Neuronal stem cell (in vitro differentiated cells): ENCODE measurements at regions not wholly inside any gene's neighbourhood (a gene's known extent, or its start where the extent isn't known, plus 50 kb on each side); places are given as distances from the start of the nearest gene placed in this dataset.

ENCODE experiments used
- DNase-seq: peaks from one replicate; pipeline ENCODE4 v3.0.0-alpha.2; 2013; ENCODE audit warnings: low spot score
- H2AFZ ChIP-seq: one replicate; pipeline ENCODE4 v1.6.1; 2013; ENCODE audit warnings: mild to moderate bottlenecking, low read length, inconsistent platforms
- H2AK5ac ChIP-seq: 2 replicates; pipeline ENCODE4 v1.6.1; 2013; ENCODE audit warnings: low read depth, mild to moderate bottlenecking, inconsistent platforms, low read length, moderate library complexity, mixed read lengths
- H2BK120ac ChIP-seq: 2 replicates; pipeline ENCODE4 v1.6.1; 2013; ENCODE audit warnings: low read depth, mild to moderate bottlenecking, inconsistent platforms, low read length, moderate library complexity, mixed read lengths
- H2BK12ac ChIP-seq: one replicate; pipeline ENCODE4 v1.6.1; 2013; ENCODE audit warnings: low read length, inconsistent platforms
- H2BK15ac ChIP-seq: 2 replicates; pipeline ENCODE4 v1.6.1; 2013; ENCODE audit warnings: mild to moderate bottlenecking, low read length, inconsistent platforms, mixed read lengths
- H2BK5ac ChIP-seq: one replicate; pipeline ENCODE4 v1.6.1; 2013; ENCODE audit warnings: inconsistent platforms, mild to moderate bottlenecking, low read length, moderate library complexity
- H3K14ac ChIP-seq: one replicate; pipeline ENCODE4 v1.6.1; 2013; ENCODE audit warnings: low read length, inconsistent platforms
- H3K18ac ChIP-seq: 2 replicates; pipeline ENCODE4 v1.6.1; 2013; ENCODE audit warnings: low read length, inconsistent platforms
- H3K23ac ChIP-seq: 2 replicates; pipeline ENCODE4 v1.6.1; 2013; ENCODE audit warnings: low read depth, mild to moderate bottlenecking, mixed read lengths, low read length, inconsistent platforms; ENCODE audit not compliant: poor library complexity
- H3K27ac ChIP-seq: replicated peaks from 3 replicates; pipeline ENCODE4 v1.5.1; 2013; ENCODE audit warnings: low read length, inconsistent platforms
- H3K27me3 ChIP-seq, 3 experiments: 2 replicates each; pipeline ENCODE4 v1.6.1; 2013; ENCODE audit warnings: low read length in 3 of 3, mild to moderate bottlenecking in 2 of 3, inconsistent platforms in 1 of 3, low read depth in 1 of 3, mixed read lengths in 1 of 3, moderate library complexity in 1 of 3; ENCODE audit not compliant: control insufficient read depth in 3 of 3, insufficient read depth in 3 of 3
- H3K36me3 ChIP-seq, 2 donors: replicated peaks in 1 of 2; 2 replicates each; pipeline ENCODE4 v1.6.1; 2013; ENCODE audit warnings: low read length in 2 of 2; ENCODE audit not compliant: control insufficient read depth in 2 of 2, insufficient read depth in 2 of 2
- H3K4ac ChIP-seq: 2 replicates; pipeline ENCODE4 v1.6.1; 2013; ENCODE audit warnings: inconsistent platforms, mild to moderate bottlenecking, low read length, moderate library complexity
- H3K4me1 ChIP-seq, 2 donors: 1 replicate in 1 of 2; 2 replicates in 1 of 2; pipeline ENCODE4 v1.6.1; 2013; ENCODE audit warnings: low read length in 2 of 2, low read depth in 1 of 2; ENCODE audit not compliant: control insufficient read depth in 2 of 2, insufficient read depth in 1 of 2
- H3K4me2 ChIP-seq: one replicate; pipeline ENCODE4 v1.6.1; 2013; ENCODE audit warnings: mild to moderate bottlenecking, low read length, inconsistent platforms; ENCODE audit not compliant: insufficient read depth, poor library complexity, severe bottlenecking
- H3K4me3 ChIP-seq, 2 donors: 2 replicates each; pipeline ENCODE4 v1.5.1; 2013; ENCODE audit warnings: low read length in 2 of 2, mild to moderate bottlenecking in 2 of 2, inconsistent platforms in 1 of 2, moderate library complexity in 1 of 2
- H3K79me1 ChIP-seq: one replicate; pipeline ENCODE4 v1.6.1; 2013; ENCODE audit warnings: low read depth, mild to moderate bottlenecking, inconsistent platforms, low read length, moderate library complexity
- H3K9ac ChIP-seq: one replicate; pipeline ENCODE4 v1.6.1; 2013; ENCODE audit warnings: mild to moderate bottlenecking, low read depth, low read length, inconsistent platforms; ENCODE audit not compliant: poor library complexity
- H3K9me3 ChIP-seq, 2 donors: replicated peaks in 1 of 2; 2 replicates each; pipeline versions ENCODE3 to v1.6.1; 2013; ENCODE audit warnings: low read length in 2 of 2, mild to moderate bottlenecking in 2 of 2, inconsistent platforms in 1 of 2, low read depth in 1 of 2, mixed read lengths in 1 of 2, moderate library complexity in 1 of 2; ENCODE audit not compliant: control insufficient read depth in 2 of 2, insufficient read depth in 1 of 2
- H4K8ac ChIP-seq: one replicate; pipeline ENCODE4 v1.6.1; 2013; ENCODE audit warnings: low read depth, mild to moderate bottlenecking, inconsistent platforms, low read length, moderate library complexity
- H4K91ac ChIP-seq: one replicate; pipeline ENCODE4 v1.6.1; 2013; ENCODE audit warnings: low read length, low read depth, mild to moderate bottlenecking, inconsistent platforms; ENCODE audit not compliant: poor library complexity
- WGBS, 2 donors: extraction: QIAGEN DNeasy Blood & Tissue Kit; methylation state at CpG; one replicate each; pipeline ENCODE4 v1.1.7; 2013; ENCODE audit warnings: missing lambda C conversion rate in 2 of 2, mixed read lengths in 1 of 2; ENCODE audit not compliant: insufficient read length in 2 of 2, insufficient replicate concordance in 1 of 2; ENCODE audit errors: extremely low coverage in 2 of 2; 5-methylcytosine and 5-hydroxymethylcytosine counted together

- H3K27ac ChIP-seq, result no peak overlapping the region
- H2BK5ac ChIP-seq, result no peak overlapping the region
- no peak overlapping the region for H2BK15ac ChIP-seq
- no peak overlapping the region for H2AFZ ChIP-seq
- no peaks in the 10 kb centered on the region for H3K9me3 ChIP-seq
- no peak overlapping the region for H3K4me2 ChIP-seq
- peak overlapping the region; percentile 68 for H2BK12ac ChIP-seq
- no peak overlapping the region for H3K4ac ChIP-seq
- H2AK5ac ChIP-seq, result peak overlapping the region; percentile 86
- DNase-seq, result no peak
- peaks cover 0 to 36% (median 0%) of the 10 kb centered on the region in 3 experiments for H3K27me3 ChIP-seq
- no peak overlapping the region for H4K8ac ChIP-seq
- peak overlapping the region; percentile 4 for H3K14ac ChIP-seq
- no peak overlapping the region for H3K23ac ChIP-seq
- no CpG with 5 or more reads among the region's 8 CpGs for WGBS, 2 donors
- peak overlapping the region; percentile 90 for H2BK120ac ChIP-seq
- H3K4me1 ChIP-seq, result peaks cover 0 to 3% of the 10 kb centered on the region in 2 donors
- H3K4me3 ChIP-seq, result no peak overlapping the region
- H3K18ac ChIP-seq, result peak overlapping the region; percentile 18
- no peak overlapping the region for H3K9ac ChIP-seq
- H3K79me1 ChIP-seq, result peaks cover 2% of the 10 kb centered on the region
- H3K36me3 ChIP-seq, result no peaks in the 10 kb centered on the region
- H4K91ac ChIP-seq, result no peak overlapping the region
Observed at GRCh38 chr14:103228076-103228806, 105.0 kb downstream of the TNFAIP2 start.

GRCh38 chr14:103228866-103229265 lies 105.2 kb upstream of the EIF5 start:
- peaks cover 0 to 3% of the 10 kb centered on the region in 2 donors for H3K4me1 ChIP-seq
- peaks cover 2% of the 10 kb centered on the region for H3K79me1 ChIP-seq
- no peak overlapping the region for H3K4ac ChIP-seq
- no peak overlapping the region for H4K8ac ChIP-seq
- H2AFZ ChIP-seq, result no peak overlapping the region
- H3K14ac ChIP-seq, result peak overlapping the region; percentile 56
- peak overlapping the region; percentile 60 for H3K23ac ChIP-seq
- H3K9ac ChIP-seq, result no peak overlapping the region
- no CpG with 5 or more reads among the region's 4 CpGs for whole genome bisulfite sequencing, 2 donors
- H2BK12ac ChIP-seq, result peak overlapping the region; percentile 58
- H3K36me3 ChIP-seq, result no peaks in the 10 kb centered on the region
- no peaks in the 10 kb centered on the region for H3K9me3 ChIP-seq
- peak overlapping the region; percentile 15 for H3K18ac ChIP-seq
- H2AK5ac ChIP-seq, result peak overlapping the region; percentile 6
- H3K27me3 ChIP-seq, result peaks cover 0 to 39% (median 0%) of the 10 kb centered on the region in 3 experiments
- peak overlapping the region in 1 of 2 donors; percentile 25 for H3K4me3 ChIP-seq
- no peak overlapping the region for H4K91ac ChIP-seq
- H2BK5ac ChIP-seq, result no peak overlapping the region
- peak overlapping the region; percentile 54 for H2BK15ac ChIP-seq
- no peak overlapping the region for H3K4me2 ChIP-seq
- no peak overlapping the region for H2BK120ac ChIP-seq
- DNase-seq, result no peak
- H3K27ac ChIP-seq, result no peak overlapping the region

GRCh38 chr14:103230021-103230420 lies 104.0 kb upstream of the EIF5 start:
- Histone ChIP-seq H2BK12ac (no peak overlapping the region), H3K4ac (no peak overlapping the region), H3K23ac (no peak overlapping the region), H3K27me3 (peaks cover 0 to 31% (median 0%) of the 10 kb centered on the region in 3 experiments), H3K9me3 (no peaks in the 10 kb centered on the region), H2AK5ac (peak overlapping the region; percentile 34), H2AFZ (no peak overlapping the region), H2BK5ac (peak overlapping the region; percentile 79), H2BK15ac (peak overlapping the region; percentile 63), H2BK120ac (no peak overlapping the region), H3K36me3 (no peaks in the 10 kb centered on the region), H3K9ac (peak overlapping the region; percentile 18), H3K79me1 (peaks cover 2% of the 10 kb centered on the region), H3K4me3 (no peak overlapping the region), H4K8ac (no peak overlapping the region), H3K14ac (peak overlapping the region; percentile 78), H3K4me1 (peaks cover 0 to 3% of the 10 kb centered on the region in 2 donors), H4K91ac (no peak overlapping the region), H3K27ac (no peak overlapping the region), H3K4me2 (no peak overlapping the region), H3K18ac (peak overlapping the region; percentile 44)
- DNase-seq, result no peak
- WGBS, 2 donors, result no CpG with 5 or more reads among the region's 9 CpGs

- Histone ChIP-seq H3K4me2 (no peak overlapping the region), H3K18ac (peak overlapping the region; percentile 63), H2BK15ac (peak overlapping the region; percentile 63), H3K9ac (no peak overlapping the region), H3K27me3 (peaks cover 0 to 29% (median 0%) of the 10 kb centered on the region in 3 experiments), H2AK5ac (peak overlapping the region; percentile 36), H2AFZ (no peak overlapping the region), H3K4ac (no peak overlapping the region), H2BK5ac (peak overlapping the region; percentile 79), H3K27ac (no peak overlapping the region), H3K36me3 (no peaks in the 10 kb centered on the region), H3K4me1 (peaks cover 0 to 3% of the 10 kb centered on the region in 2 donors), H3K14ac (no peak overlapping the region), H4K91ac (no peak overlapping the region), H3K9me3 (no peaks in the 10 kb centered on the region), H3K79me1 (peaks cover 2% of the 10 kb centered on the region), H2BK120ac (peak overlapping the region; percentile 58), H3K4me3 (no peak overlapping the region), H2BK12ac (no peak overlapping the region), H3K23ac (no peak overlapping the region), H4K8ac (no peak overlapping the region)
- WGBS, 2 donors, result no CpG with 5 or more reads among the region's 16 CpGs
- DNase-seq, result no peak
Observed at GRCh38 chr14:103230658-103231334, 103.2 kb upstream of the EIF5 start.
